ENCODE measurements at regions not wholly inside any gene's neighbourhood (a gene's known extent, or its start where the extent isn't known, plus 50 kb on each side); places are given as distances from the start of the nearest gene placed in this dataset.

- Mint-ChIP-seq H3K27ac (ENCODE audit: unreplicated experiment) (no peak overlapping the region), H3K36me3 (ENCODE audit: low read depth) (no peaks in the 10 kb centered on the region), H3K4me3 (no peak overlapping the region), H3K27me3 (ENCODE audit: low read depth) (peaks cover 2% of the 10 kb centered on the region), H3K9me3 (no peaks in the 10 kb centered on the region), H3K4me1 (peaks cover 6% of the 10 kb centered on the region)
- DNase-seq (ENCODE audit: low read depth, low spot score): no peak
- TF ChIP-seq CTCF (conservative IDR thresholded peaks at IDR 0.05): no peak
Observed at GRCh38 chr15:68482246-68482645, 50.3 kb upstream of the ITGA11 start.

- Mint-ChIP-seq H3K9me3 (no peaks in the 10 kb centered on the region), H3K4me3 (no peak overlapping the region), H3K36me3 (ENCODE audit: low read depth) (no peaks in the 10 kb centered on the region), H3K27me3 (ENCODE audit: low read depth) (peaks cover 2% of the 10 kb centered on the region), H3K27ac (ENCODE audit: unreplicated experiment) (no peak overlapping the region), H3K4me1 (peaks cover 9% of the 10 kb centered on the region)
- no peak for TF ChIP-seq CTCF (conservative IDR thresholded peaks at IDR 0.05)
- DNase-seq (ENCODE audit: low read depth, low spot score): no peak
Observed at GRCh38 chr15:68483165-68483564, 51.2 kb upstream of the ITGA11 start.

DNA sequence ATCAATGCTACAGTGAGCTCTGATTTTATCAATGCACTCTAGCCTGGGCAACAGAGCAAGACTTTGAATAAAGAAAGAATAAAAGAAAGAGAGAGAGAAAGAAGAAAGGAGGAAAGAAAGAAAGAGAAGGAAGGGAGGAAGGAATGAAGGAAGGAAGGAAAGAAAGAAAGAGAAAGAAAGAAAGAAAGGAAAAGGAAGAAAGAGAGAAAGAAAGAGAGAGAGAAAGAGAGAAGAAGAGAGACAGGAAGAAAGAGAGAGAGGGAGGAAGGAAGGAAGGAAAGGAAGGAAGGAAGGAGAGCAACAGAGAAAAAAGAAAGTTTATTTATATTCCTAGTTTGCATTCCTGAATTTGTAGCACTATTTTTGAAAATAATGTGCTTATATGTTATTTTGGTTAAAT, 52.3 kb upstream of the ITGA11 start:
- Mint-ChIP-seq H3K36me3 (ENCODE audit: low read depth) (no peaks in the 10 kb centered on the region), H3K27ac (ENCODE audit: unreplicated experiment) (no peak overlapping the region), H3K4me3 (no peak overlapping the region), H3K27me3 (ENCODE audit: low read depth) (peaks cover 2% of the 10 kb centered on the region), H3K4me1 (peaks cover 9% of the 10 kb centered on the region), H3K9me3 (no peaks in the 10 kb centered on the region)
- no peak for DNase-seq (ENCODE audit: low read depth, low spot score)
- no peak for TF ChIP-seq CTCF (conservative IDR thresholded peaks at IDR 0.05)

DNA sequence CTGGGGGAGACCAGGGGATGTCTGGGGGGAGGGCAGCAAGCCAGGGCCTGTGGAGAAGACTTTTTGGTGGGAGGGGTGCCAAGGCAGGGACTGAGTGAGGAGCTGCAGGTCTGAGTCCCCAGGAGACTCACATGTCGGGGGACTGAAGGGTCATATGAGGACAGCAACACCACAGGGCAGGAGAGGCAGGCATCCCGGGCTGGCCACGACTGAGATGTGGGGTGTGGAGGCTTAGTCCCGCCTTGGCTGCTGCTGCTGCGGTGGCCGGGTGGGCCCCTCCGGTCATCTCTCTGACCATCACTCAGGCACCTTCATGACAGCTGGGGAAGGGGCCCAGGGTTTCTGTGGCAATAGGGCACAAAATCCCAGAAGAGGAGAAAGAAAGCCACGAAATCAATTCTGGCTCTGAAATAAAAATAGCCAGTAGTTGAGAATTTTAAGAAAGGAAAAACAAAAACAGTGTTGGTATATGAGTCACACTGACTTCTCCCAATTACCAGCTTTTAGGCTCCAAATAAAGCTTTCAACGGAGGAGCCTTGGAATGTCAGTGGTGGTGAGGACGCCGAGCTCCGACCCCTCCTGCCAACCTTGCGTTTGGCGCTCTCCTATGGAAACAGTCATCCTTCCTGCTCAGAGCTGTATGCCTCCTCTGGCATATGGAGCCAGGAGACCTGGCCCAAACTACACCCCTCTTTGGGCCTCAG, 52.9 kb upstream of the ITGA11 start:
- no peak for TF ChIP-seq CTCF (conservative IDR thresholded peaks at IDR 0.05)
- H3K27me3 Mint-ChIP-seq (ENCODE audit: low read depth): peaks cover 2% of the 10 kb centered on the region
- H3K4me3 Mint-ChIP-seq: no peak overlapping the region
- H3K27ac Mint-ChIP-seq (ENCODE audit: unreplicated experiment): no peak overlapping the region
- H3K36me3 Mint-ChIP-seq (ENCODE audit: low read depth): no peaks in the 10 kb centered on the region
- no peak for DNase-seq (ENCODE audit: low read depth, low spot score)
- no peaks in the 10 kb centered on the region for H3K9me3 Mint-ChIP-seq
- peaks cover 9% of the 10 kb centered on the region for H3K4me1 Mint-ChIP-seq

- H3K4me3 Mint-ChIP-seq: no peak overlapping the region
- TF ChIP-seq CTCF (conservative IDR thresholded peaks at IDR 0.05): no peak
- H3K4me1 Mint-ChIP-seq: peaks cover 9% of the 10 kb centered on the region
- H3K27me3 Mint-ChIP-seq (ENCODE audit: low read depth): peaks cover 2% of the 10 kb centered on the region
- DNase-seq (ENCODE audit: low read depth, low spot score): no peak
- no peak overlapping the region for H3K27ac Mint-ChIP-seq (ENCODE audit: unreplicated experiment)
- H3K36me3 Mint-ChIP-seq (ENCODE audit: low read depth): no peaks in the 10 kb centered on the region
- no peaks in the 10 kb centered on the region for H3K9me3 Mint-ChIP-seq
Observed at GRCh38 chr15:68485721-68486360, 53.9 kb upstream of the ITGA11 start.

Measured in neural crest cell (in vitro differentiated cells).